Fibroblast of lung (primary cell): ENCODE measurements at regions not wholly inside any gene's neighbourhood (a gene's known extent, or its start where the extent isn't known, plus 50 kb on each side); places are given as distances from the start of the nearest gene placed in this dataset.

Experiments
- DNase-seq, 2 donors: peaks; one replicate each; pipeline versions ENCODE4 v3.0.0 to v3.0.0-alpha.2; 2010; ENCODE audit warnings: low read depth in 2 of 2
- H2AFZ ChIP-seq: 2 replicates; pipeline ENCODE4 v1.5.1; 2012; ENCODE audit warnings: low read length, control low read depth, inconsistent platforms
- H3K27ac ChIP-seq: 2 replicates; pipeline ENCODE4 v1.5.1; 2011; ENCODE audit warnings: low read length, control low read depth; ENCODE audit not compliant: insufficient read depth
- H3K27me3 ChIP-seq: 2 replicates; pipeline ENCODE4 v1.5.1; 2011; ENCODE audit warnings: mild to moderate bottlenecking, low read length; ENCODE audit not compliant: control insufficient read depth, insufficient read depth
- H3K36me3 ChIP-seq: 2 replicates; pipeline ENCODE4 v1.5.1; 2011; ENCODE audit warnings: low read length; ENCODE audit not compliant: control insufficient read depth, insufficient read depth
- H3K4me1 ChIP-seq: 2 replicates; pipeline ENCODE4 v1.5.1; 2011; ENCODE audit warnings: low read length; ENCODE audit not compliant: control insufficient read depth, insufficient read depth; ENCODE audit errors: extremely low read depth
- H3K4me2 ChIP-seq: 2 replicates; pipeline ENCODE4 v1.5.1; 2011; ENCODE audit warnings: low read length, control low read depth; ENCODE audit not compliant: insufficient read depth; ENCODE audit errors: extremely low read depth
- H3K4me3 ChIP-seq, 4 experiments: fragments of 200-600 bp in 1 of 4; sonication (generic) in 1 of 4; replicated peaks in 1 of 4; 2 replicates each; pipeline ENCODE4 v1.5.1; 2011 to 2016; ENCODE audit warnings: low read length in 4 of 4, low read depth in 3 of 4, mild to moderate bottlenecking in 3 of 4, control low read depth in 2 of 4, inconsistent platforms in 1 of 4, mixed read lengths in 1 of 4; ENCODE audit not compliant: insufficient read depth in 1 of 4; ENCODE audit errors: control extremely low read depth in 1 of 4
- H3K79me2 ChIP-seq: 2 replicates; pipeline ENCODE4 v1.5.1; 2012; ENCODE audit warnings: mild to moderate bottlenecking, low read length, inconsistent platforms; ENCODE audit not compliant: control insufficient read depth, insufficient read depth
- H3K9ac ChIP-seq: 2 replicates; pipeline ENCODE4 v1.5.1; 2011; ENCODE audit warnings: mild to moderate bottlenecking, low read length, control low read depth; ENCODE audit not compliant: insufficient read depth
- H3K9me3 ChIP-seq: 2 replicates; pipeline ENCODE4 v1.5.1; 2012; ENCODE audit warnings: low read depth, low read length; ENCODE audit not compliant: control insufficient read depth, insufficient read depth
- H4K20me1 ChIP-seq: 2 replicates; pipeline ENCODE4 v1.5.1; 2011; ENCODE audit warnings: low read length; ENCODE audit not compliant: control insufficient read depth, insufficient read depth; ENCODE audit errors: extremely low read depth
- CTCF ChIP-seq, 2 donors: IDR thresholded peaks in 1 of 2; conservative IDR thresholded peaks in 1 of 2; 1 replicate in 1 of 2; 2 replicates in 1 of 2; pipeline ENCODE4 v1.5.1; 2011 to 2012; ENCODE audit warnings: low read length in 2 of 2, control low read depth in 1 of 2, inconsistent platforms in 1 of 2, low read depth in 1 of 2, mild to moderate bottlenecking in 1 of 2
- EZH2 ChIP-seq: IDR thresholded peaks from 2 replicates; pipeline ENCODE4 v1.5.1; 2012; ENCODE audit warnings: low read length, control low read depth, mild to moderate bottlenecking; ENCODE audit errors: missing control alignments

- H2AFZ ChIP-seq = no peak overlapping the region
- H3K4me1 ChIP-seq = no peaks in the 10 kb centered on the region
- no peaks in the 10 kb centered on the region for H3K9me3 ChIP-seq
- H3K27ac ChIP-seq = no peak overlapping the region
- no peaks in the 10 kb centered on the region for H3K79me2 ChIP-seq
- no peaks in the 10 kb centered on the region for H3K36me3 ChIP-seq
- DNase-seq = no peak
- no peak overlapping the region for H3K4me3 ChIP-seq
- no peak overlapping the region for H3K9ac ChIP-seq
- no peaks in the 10 kb centered on the region for H4K20me1 ChIP-seq
- peaks cover 6% of the 10 kb centered on the region for H3K27me3 ChIP-seq
- H3K4me2 ChIP-seq = no peak overlapping the region
- TF ChIP-seq CTCF (conservative IDR thresholded peaks at IDR 0.05 in 1 of 2, IDR thresholded peaks at IDR 0.05 in 1 of 2; ENCODE audit: low read depth in 1 of 2, low read length in 2 of 2) (no peak), EZH2 (no peak)
Observed at GRCh38 chr17:45662432-45662831, 121.7 kb upstream of the CRHR1 start.

GRCh38 chr17:45663772-45664171, 120.3 kb upstream of the CRHR1 start:
- no peaks in the 10 kb centered on the region for H3K4me1 ChIP-seq
- H3K79me2 ChIP-seq = no peaks in the 10 kb centered on the region
- no peaks in the 10 kb centered on the region for H3K9me3 ChIP-seq
- peaks cover 6% of the 10 kb centered on the region for H3K27me3 ChIP-seq
- H3K27ac ChIP-seq = no peak overlapping the region
- H2AFZ ChIP-seq = no peak overlapping the region
- H3K4me3 ChIP-seq = no peak overlapping the region
- TF ChIP-seq CTCF (conservative IDR thresholded peaks at IDR 0.05 in 1 of 2, IDR thresholded peaks at IDR 0.05 in 1 of 2; ENCODE audit: low read depth in 1 of 2, low read length in 2 of 2) (no peak), EZH2 (no peak)
- H3K9ac ChIP-seq = no peak overlapping the region
- no peaks in the 10 kb centered on the region for H4K20me1 ChIP-seq
- no peak overlapping the region for H3K4me2 ChIP-seq
- DNase-seq = no peak
- H3K36me3 ChIP-seq = no peaks in the 10 kb centered on the region

GRCh38 chr17:45664921-45665320, 119.2 kb upstream of the CRHR1 start:
- H3K27me3 ChIP-seq = peaks cover 6% of the 10 kb centered on the region

More at GRCh38 chr17:45664921-45665320, 119.2 kb upstream of the CRHR1 start:
- no peaks in the 10 kb centered on the region for H4K20me1 ChIP-seq
- no peak for DNase-seq
- no peak for TF ChIP-seq EZH2
- no peak for TF ChIP-seq CTCF (conservative IDR thresholded peaks at IDR 0.05 in 1 of 2, IDR thresholded peaks at IDR 0.05 in 1 of 2; ENCODE audit: low read depth in 1 of 2, low read length in 2 of 2)
- no peak overlapping the region for H3K27ac ChIP-seq
- H3K79me2 ChIP-seq = no peaks in the 10 kb centered on the region
- H3K9me3 ChIP-seq = no peaks in the 10 kb centered on the region
- no peak overlapping the region for H3K9ac ChIP-seq
- no peaks in the 10 kb centered on the region for H3K4me1 ChIP-seq
- H3K36me3 ChIP-seq = no peaks in the 10 kb centered on the region
- no peak overlapping the region for H3K4me3 ChIP-seq
- H2AFZ ChIP-seq = no peak overlapping the region
- no peak overlapping the region for H3K4me2 ChIP-seq
